Jurkat, Clone E6-1 (cell line): ENCODE measurements at regions not wholly inside any gene's neighbourhood (a gene's known extent, or its start where the extent isn't known, plus 50 kb on each side); places are given as distances from the start of the nearest gene placed in this dataset.
"Not testable (repeated sequence)": the region's sequence is repeated elsewhere in the genome, so short reads cannot be mapped to it uniquely, and the experiment has no call there.

ENCODE experiments used
- DNase-seq: peaks from one replicate; pipeline ENCODE4 v3.0.0-alpha.2; 2011; ENCODE audit warnings: low read depth, low spot score
- H3K4me3 ChIP-seq: 2 replicates; pipeline ENCODE4 v1.5.1; 2011; ENCODE audit warnings: mild to moderate bottlenecking, low read length, control low read depth, moderate library complexity

DNA sequence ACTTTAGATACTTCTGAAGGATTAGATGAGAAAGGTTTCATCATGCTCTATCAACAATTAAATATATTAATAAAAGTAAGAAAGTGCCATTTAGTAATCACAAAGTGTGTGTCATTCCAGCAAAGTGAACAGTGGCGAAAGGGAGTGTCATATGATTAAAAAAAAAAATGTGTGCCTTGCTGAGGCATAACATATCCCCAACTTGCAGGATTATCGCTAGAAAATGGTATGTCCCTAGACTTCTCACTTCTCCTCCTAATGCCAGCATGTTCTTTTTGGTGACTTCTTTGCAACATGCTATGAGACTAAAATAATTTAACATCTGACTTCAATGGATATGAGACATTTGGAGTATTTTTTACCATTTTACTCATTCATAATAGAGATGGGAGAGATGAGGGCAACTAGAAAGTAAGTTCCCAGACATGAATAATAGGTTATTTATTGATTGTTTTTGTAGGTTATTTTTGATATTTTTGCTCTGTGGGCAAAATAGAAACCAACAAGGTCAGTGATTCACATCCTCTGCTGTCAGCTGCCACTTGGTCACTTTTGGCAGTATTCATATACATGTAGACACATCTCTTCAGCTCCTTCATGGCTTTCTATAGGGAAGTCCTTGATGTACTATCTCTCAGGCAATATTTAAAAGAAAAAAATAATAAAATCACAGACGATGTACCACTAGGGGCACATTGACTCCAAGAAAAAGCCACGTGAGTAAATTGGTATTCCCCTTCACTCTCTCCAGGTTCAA is 370.1 kb downstream of the BMP2 start:
- no peak for DNase-seq
- no peak overlapping the region for H3K4me3 ChIP-seq

DNA sequence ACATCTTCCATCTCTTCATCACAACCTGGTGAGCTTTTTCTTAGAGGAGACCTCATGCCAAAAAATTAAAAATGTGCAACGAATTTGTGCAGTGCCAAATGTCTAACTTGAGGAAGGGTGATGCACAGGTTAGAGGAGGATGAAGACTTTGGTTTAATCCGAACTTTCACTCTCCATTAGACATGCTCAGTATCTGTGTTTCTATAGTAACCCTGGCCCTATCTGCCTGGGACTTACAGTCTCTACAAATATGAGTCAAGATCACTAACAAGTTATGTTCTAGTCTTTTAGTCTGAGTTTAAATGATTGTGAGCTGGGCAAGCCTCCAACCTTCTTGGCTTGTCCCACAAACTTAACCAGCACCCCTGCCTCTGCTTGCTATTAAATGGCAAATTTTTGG is 377.0 kb downstream of the BMP2 start:
- no peak for DNase-seq
- H3K4me3 ChIP-seq: no peak overlapping the region

DNA sequence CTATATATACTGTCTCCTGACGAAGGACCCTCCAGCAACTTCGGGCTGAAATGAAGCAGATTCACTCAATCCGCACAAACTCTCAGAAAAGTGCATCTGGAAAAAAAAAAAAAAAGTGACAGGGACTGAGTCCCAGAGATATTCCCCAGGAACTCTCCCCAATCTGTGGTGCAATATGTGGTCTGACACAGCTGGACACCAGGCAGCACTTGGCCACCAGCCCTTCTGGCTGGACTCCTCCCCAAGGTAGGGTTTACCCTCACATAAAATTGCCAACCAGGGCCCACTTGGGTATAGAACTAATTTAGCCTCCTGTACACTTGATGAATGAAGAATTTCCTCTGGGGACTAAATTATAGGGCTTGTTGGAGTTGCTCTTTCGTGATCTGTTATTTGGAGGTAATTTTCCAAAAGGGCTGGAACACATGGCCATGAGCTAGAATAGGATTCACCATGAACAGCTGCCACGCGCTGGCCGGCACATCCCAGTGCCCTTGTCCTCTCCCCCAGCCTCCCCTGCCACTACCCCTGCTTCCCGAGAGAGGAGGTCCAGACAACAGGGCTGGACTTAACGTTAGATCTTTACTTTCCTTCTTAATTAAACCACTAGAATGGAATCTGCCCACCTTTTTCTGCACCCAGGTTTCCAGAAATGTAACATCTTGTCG is 379.2 kb downstream of the BMP2 start:
- no peak for DNase-seq
- no peak overlapping the region for H3K4me3 ChIP-seq

DNA sequence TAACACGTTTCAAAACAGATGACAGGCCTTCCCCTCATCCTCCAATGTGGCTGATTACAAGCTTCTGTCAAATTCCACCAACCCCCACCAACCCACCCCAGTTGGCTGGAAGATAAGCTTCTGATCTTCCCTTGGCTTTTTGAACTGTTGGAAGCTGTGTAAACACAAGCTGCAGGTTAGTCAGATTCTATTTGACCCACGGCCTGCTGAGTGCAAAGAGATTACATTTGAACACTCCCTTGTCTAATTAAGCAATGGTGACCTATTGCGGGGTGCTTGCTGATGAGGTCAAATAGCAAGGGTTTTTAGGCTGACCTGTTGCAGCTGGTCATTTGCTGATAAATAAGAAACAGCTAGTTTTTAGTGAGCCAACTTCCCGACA is 379.7 kb downstream of the BMP2 start:
- no peak for DNase-seq
- H3K4me3 ChIP-seq: no peak overlapping the region

DNA sequence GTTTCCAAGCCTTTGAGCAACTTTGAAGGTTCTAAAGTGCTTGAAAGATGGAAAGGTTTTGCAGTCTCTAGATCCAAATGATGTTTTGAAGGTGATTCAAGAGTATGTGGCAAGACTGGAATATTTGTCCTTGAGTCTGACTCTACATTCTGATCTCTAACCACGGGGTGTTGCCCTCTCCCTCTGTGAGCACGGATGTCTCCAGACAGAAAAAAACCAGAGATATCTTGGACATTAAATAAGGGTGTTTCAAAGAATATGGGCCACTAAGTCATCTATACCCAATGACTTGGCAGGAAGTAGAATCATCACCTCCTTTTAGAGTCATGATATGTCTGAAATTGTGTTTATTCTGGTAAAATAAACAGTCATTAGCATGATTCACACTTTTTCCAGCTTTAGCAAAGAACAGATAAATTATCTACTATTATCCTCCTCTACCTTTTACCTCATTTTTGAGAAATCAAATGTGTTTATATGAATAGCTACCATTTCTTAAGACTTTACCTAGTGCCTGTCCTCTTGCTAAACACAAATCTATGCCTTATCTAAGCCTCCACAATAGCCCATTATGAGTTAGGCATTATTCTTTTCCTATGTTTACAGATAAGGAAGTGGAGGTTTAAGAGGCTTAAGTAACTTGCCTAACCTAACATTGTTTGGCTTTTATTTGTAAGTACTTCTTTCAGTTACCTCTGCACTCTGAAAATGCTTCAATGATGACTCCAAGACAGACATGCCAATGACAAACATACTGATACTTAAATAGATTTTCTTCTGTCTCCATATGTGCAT is 384.4 kb downstream of the BMP2 start:
- DNase-seq: no peak

DNA sequence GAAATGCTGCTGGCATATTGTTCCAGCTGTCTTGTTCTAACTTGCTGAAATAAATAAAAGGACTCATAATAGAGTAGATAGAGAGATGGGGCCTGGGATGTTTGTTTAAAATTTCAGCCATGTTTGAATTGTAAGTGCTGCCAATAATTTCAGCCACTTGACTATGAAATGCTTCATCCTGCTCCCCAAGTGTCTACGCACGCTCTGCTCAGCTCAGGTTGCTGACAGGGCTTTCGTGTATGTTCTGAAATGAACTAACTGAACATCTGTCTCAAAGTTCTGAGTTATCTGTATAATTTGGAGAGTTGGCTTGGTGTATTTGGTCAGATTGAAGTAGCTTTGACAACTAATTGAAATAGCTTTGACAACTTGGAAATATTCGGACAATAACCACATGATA is 387.8 kb downstream of the BMP2 start:
- DNase-seq: no peak

More for the DNA sequence above, 384.4 kb downstream of the BMP2 start:
- no peak overlapping the region for H3K4me3 ChIP-seq

DNA sequence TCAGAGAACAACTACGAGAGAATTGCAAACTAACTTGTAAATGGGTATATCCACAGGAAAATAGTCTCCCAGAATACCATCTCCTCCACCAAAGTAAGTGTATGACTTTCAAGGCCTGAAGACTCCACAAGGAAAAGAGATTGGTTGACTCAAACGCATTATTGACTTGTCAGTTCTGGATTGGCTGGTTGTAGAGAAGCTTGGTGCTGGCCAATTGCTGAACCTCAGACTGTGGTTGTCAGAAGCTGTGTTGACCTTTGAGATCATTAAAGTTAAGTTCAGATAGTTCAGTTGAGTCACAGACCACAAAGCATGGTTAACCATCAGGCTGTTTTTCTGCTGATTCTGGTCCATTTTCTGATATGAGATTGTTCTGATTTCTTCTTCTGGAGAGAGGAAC is 388.3 kb downstream of the BMP2 start:
- no peak for DNase-seq
- H3K4me3 ChIP-seq: no peak overlapping the region

More for the DNA sequence above, 387.8 kb downstream of the BMP2 start:
- H3K4me3 ChIP-seq: no peak overlapping the region

DNA sequence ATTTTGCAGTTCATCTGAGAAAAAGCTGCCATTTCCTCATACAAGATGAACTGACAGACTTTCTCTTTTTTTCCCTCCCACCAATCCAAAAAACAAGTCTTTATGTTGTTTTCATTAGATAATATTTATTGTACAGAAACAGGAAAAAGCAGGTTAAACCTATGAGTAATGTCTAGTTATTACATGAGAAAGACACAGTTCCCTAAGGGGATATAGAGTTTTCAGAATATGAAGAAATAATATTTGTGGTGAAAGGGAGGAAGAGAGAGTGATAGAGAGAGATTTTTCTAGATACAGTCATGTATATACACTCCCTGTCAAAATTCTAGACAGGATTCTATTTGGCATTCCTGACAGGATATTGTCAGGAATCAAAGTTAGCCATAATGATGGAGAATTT is 392.4 kb downstream of the BMP2 start:
- H3K4me3 ChIP-seq: no peak overlapping the region
- DNase-seq: no peak

DNA sequence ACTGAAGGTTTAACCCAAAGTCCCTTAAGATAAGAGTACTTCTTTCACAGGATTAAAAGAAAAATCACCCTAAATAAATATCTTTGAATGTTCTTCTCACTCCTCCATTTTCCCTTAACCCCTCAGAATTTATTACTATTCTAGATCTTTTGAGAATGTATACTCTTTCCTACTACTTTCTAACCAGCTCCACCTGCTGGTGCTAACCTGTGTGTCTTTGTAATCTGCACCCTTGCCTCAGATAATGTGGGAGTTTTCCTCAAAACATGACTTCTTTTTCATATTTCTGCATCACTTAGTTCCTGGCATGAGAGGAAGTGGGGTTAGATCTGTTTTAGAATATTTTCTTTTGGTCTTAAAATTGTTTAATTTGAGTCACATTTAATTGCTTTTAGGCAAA is 394.2 kb downstream of the BMP2 start:
- H3K4me3 ChIP-seq: no peak overlapping the region
- peak; percentile 1 for DNase-seq

DNA sequence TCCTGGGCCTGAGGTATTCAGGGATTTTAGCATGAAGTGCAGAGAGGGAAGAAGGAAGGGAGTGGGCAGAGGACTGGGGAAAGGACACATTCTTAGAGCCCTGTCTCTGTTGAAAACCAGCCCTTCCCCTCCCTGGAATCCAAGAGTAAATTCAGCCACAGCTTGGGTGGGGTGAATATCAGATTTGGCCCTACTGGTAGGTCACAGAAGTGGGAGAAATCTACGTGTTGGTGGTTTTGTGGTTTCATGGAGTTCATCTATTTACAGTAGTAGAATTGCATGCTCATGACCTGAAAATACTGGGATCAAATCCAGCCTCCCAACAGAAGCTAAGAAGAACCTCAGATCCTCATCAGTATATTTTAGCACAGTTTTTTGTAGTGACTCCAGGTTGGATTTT is 404.4 kb downstream of the BMP2 start:
- no peak for DNase-seq
- no peak overlapping the region for H3K4me3 ChIP-seq

DNA sequence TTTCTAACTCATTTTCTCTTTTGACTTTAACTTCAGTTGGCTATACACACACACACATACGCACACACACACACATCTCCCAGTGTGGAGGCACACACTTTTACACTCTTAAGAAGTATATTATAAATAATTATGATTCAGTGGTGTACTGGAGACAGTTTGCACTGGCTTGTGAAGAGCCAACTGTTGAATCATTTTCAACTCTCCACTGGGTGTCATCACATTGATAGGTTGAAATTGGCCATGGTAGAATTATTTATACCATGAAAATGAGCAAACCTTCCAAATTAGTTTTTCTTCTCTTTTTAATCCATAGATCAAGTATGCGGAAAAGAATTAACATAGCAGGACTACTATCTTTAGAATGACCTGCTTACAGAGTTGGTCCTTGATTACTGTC is 407.1 kb downstream of the BMP2 start:
- DNase-seq: no peak

DNA sequence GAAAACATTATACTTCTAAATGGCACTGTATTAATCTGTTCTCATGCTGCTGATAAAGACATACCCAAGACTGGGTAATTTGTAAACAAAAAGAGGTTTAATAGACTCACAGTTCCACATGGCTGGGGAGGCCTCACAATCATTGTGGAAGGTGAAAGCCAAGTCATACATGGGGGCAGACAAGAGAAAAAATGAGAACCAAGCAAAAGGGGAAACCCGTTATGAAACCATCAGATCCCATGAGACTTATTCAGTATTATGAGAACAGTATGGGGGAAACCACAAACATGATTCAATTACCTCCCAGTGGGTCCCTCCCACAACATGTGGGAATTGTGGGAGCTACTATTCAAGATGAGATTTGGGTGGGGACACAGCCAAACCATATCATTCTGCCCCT is 408.3 kb downstream of the BMP2 start:
- not testable (repeated sequence) for DNase-seq, H3K4me3 ChIP-seq

More for the DNA sequence above, 407.1 kb downstream of the BMP2 start:
- H3K4me3 ChIP-seq: no peak overlapping the region

DNA sequence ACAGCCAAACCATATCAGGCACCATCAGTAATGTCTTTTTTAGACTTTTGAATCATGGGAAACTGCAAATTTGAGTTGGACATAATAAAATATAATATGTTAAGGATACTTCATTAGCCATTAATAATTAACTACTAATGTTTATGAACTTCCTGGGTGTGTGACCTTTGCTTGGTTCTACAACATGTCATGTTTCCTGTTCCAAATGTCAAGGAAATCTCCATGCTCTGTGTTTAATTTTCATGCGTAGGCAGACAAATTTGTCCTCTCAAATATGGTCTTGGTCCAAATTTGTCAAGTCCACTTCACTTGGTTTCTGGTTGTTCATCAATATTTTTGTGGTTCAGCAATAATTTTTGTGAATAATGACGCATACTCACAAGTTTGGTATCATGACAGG is 410.5 kb downstream of the BMP2 start:
- H3K4me3 ChIP-seq: no peak overlapping the region
- DNase-seq: no peak

DNA sequence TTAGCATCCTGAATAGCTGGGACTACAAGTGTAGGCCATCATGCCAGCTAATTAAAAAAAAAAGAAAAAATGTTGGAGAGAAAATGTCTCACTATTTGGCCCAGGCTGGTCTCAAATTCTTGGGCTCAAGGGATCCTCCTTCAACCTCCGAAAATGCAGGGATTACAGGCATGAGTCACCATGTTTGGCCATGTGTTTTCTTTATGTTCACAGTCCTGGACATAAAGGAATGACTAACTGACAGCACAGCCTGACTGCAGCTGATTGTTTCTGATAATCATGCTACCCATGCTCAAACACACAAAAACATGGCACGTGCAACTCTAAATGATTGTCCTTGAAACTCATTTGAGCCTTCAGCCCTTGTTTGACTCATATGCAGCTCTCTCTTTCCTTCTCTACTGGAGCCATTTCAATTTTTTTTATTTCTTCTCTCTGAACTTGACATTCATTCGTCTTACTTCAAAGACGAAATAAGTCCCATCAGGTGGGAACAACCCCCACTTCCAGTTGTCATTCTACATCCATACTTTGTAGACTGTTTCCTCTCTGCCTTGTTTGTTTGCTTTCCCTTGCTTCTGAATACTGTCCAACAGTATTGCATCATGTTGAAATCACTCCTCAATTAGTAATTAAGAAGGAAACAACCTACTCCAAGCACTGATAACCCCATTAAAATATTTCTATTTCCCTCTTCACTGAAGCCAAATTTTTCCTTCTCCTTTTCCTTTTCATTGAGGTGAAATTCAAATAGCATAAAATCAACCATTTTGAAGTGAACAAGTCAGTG is 413.0 kb downstream of the BMP2 start:
- no peak for DNase-seq
- H3K4me3 ChIP-seq: no peak overlapping the region

DNA sequence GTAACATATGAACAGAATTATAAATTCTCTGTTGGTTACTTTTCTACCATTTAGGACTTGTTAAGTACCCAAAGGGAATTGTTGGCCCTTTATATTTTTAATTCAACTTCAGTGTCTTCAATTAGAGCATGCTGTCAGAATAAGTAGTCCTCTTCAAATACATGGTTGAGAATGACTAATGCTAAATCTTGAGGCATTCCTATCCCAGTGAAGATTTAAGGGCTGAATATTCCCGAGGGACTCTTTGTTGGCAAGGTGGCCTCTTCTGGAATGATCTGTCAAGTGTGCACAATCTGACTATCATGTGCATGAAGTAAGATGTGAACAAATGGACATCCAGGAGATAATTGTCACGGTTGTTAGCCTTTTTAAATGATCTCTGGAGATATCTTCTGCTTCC is 421.7 kb downstream of the BMP2 start:
- DNase-seq: no peak
- H3K4me3 ChIP-seq: no peak overlapping the region

DNA sequence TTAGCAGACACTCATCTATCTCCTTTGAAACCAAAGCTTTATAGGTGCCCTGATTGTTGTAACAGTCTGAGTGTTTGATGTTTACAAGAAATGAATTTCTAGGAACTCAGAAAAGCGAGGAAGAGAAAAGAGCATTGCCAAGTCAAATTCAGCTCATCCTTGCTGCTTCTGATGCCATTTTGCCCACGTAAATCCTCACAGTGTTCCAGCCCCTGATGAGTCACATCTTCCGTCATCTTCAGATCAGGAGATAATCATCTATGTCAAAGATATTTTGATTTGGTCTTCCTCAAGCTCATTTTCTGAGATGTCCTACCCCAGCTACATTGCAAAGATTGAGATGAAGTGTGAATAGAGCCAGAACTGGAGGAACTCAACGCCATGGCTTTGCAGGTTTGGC is 426.2 kb downstream of the BMP2 start:
- H3K4me3 ChIP-seq: no peak overlapping the region
- no peak for DNase-seq

DNA sequence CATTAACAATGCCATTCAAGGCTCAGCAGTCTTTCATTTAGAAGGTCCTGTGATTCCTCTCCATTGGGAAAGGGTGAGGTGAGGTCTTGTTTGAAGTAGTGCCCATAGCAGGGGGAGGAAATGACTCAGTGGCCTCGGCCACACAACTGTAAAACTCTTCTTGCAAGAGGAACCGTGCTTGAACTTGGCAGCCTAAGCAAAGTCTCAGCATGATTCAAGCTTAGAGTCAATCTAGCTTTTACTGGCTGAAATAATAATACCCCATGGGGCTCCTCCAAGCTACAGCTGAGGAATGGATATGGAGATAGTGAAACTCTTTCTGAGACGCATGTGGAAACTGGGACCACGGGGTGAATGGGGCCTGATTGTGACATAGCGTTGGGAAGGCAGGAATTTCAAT is 428.2 kb downstream of the BMP2 start:
- H3K4me3 ChIP-seq: no peak overlapping the region
- DNase-seq: no peak

DNA sequence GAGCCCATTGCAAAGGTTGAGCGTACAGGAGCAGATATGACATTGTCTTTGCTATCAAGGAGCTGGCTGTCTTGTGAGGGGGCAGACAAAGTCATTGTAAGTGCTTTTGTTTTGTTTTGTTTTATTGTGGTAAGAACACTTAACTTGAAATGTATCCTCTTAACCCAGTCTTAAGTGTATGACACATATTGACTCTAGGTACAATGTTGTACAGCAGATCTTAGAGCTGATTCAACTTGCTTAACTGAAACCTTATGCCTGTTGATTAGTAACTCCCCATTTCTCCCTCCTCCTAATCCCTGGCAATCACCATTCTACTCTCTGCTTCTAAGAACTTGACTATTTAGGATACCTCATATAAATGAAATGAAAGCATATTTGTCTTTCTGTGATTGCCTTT is 429.0 kb downstream of the BMP2 start:
- DNase-seq: no peak
- no peak overlapping the region for H3K4me3 ChIP-seq

DNA sequence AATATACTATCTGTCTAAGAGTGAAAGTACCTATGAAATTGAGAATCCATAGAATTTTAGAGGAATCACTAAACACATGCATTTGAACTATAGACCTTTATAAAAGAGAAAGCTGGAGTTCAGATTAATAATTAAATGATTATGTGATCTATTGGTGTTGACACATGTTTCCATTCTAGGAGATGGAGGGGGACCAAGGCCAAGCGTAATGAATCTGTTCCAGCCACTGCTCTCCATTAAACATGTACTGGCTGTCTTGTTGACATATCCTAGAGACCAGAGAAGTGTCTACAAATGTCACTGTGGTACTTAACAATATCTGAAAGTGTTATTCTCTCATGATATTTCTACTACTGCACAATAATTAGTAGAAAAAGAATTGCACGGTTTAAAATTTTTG is 432.4 kb downstream of the BMP2 start:
- no peak for DNase-seq
- no peak overlapping the region for H3K4me3 ChIP-seq
